Heart left ventricle (tissue), 16 donors: ENCODE measurements at regions not wholly inside any gene's neighbourhood (a gene's known extent, or its start where the extent isn't known, plus 50 kb on each side); places are given as distances from the start of the nearest gene placed in this dataset.

Experiments used
- ATAC-seq, 4 donors: fragments of 200-7000 bp; cut with Tn5 transposase; one replicate each; pipeline ENCODE4 v1.9.1; 2020 to 2022; ENCODE audit warnings: moderate library complexity in 4 of 4, mild to moderate bottlenecking in 3 of 4, moderate number of reproducible peaks in 1 of 4
- DNase-seq, 5 donors: peaks; one replicate each; pipeline ENCODE4 v3.0.0-alpha.2; 2020
- H3K27ac ChIP-seq, 12 donors: fragments of 200-600 bp; sonication (generic) in 4 of 12; one replicate each; pipeline versions ENCODE4 v1.5.0 to v1.8.0; 2016 to 2022; ENCODE audit warnings: mild to moderate bottlenecking in 2 of 12
- H3K27me3 ChIP-seq, 9 donors: fragments of 200-600 bp; sonication (generic) in 2 of 9; one replicate each; pipeline versions ENCODE4 v1.5.1 to v1.8.0; 2016 to 2022; ENCODE audit warnings: mild to moderate bottlenecking in 3 of 9
- H3K36me3 ChIP-seq, 9 donors: fragments of 200-600 bp; sonication (generic) in 2 of 9; one replicate each; pipeline versions ENCODE4 v1.5.0 to v1.8.0; 2018 to 2022; ENCODE audit warnings: mild to moderate bottlenecking in 2 of 9
- H3K4me1 ChIP-seq, 12 donors: fragments of 200-600 bp; sonication (generic) in 4 of 12; one replicate each; pipeline versions ENCODE4 v1.5.0 to v1.8.0; 2016 to 2022; ENCODE audit warnings: mild to moderate bottlenecking in 3 of 12
- H3K4me3 ChIP-seq, 12 donors: fragments of 200-600 bp; sonication (generic) in 4 of 12; one replicate each; pipeline versions ENCODE4 v1.5.0 to v1.8.0; 2017 to 2022; ENCODE audit warnings: mild to moderate bottlenecking in 9 of 12, moderate library complexity in 4 of 12
- H3K9me3 ChIP-seq, 12 donors: fragments of 200-600 bp; sonication (generic) in 4 of 12; one replicate each; pipeline versions ENCODE4 v1.5.0 to v1.8.0; 2016 to 2022; ENCODE audit warnings: mild to moderate bottlenecking in 1 of 12
- POLR2A ChIP-seq, 2 donors: fragments of 450-650 bp; IDR thresholded peaks; one replicate each; pipeline ENCODE4 v1.6.1; 2017; ENCODE audit warnings: antibody characterized with exemption in 2 of 2, mild to moderate bottlenecking in 2 of 2, moderate library complexity in 2 of 2
- WGBS, 4 donors: extraction: QIAGEN DNeasy Blood & Tissue Kit in 2 of 4; methylation state at CpG; one replicate each; pipeline versions ENCODE4 v1.1.5 to v1.1.7; 2013 to 2018; 5-methylcytosine and 5-hydroxymethylcytosine counted together
- intact Hi-C, 10 donors: fragments of 100-400 bp; cut with DNase I; formaldehyde crosslinking; loops; one replicate each; pipeline versions ENCODE4 v1.11.1 to v1.14.2; 2022
- TF ChIP-seq, protein P1 (sequence below), 12 donors: fragments of 200-600 bp; sonication (generic) in 4 of 12; IDR thresholded peaks; one replicate each; pipeline versions ENCODE4 v1.5.0 to v1.8.0; 2018 to 2022; ENCODE audit warnings: antibody characterized with exemption in 12 of 12, mild to moderate bottlenecking in 5 of 12
- donor health status: ischemic (EF 13 %, LVEDD 7.1; RV severe dilation, severe dysfunction).
- donor health status: healthy with polysubstance abuse.
- donor health status: DM: no; HTN: yes; CAD: no.
- donor health status: DM: no; HTN: no; CAD: no.
- donor health status: ischemic (EF 25% LVEDD 6.9; RV normal size, moderate dysfunction).
- donor health status: ischemic (EF 25% LVEDD 5.7; RV mildly dilated, moderate dysfunction).
- donor health status: healthy.
- donor health status: DM: yes; HTN: yes; CAD: no.
- donor health status: ischemic (EF 35%, LVEDD 5.7; RV mildly dilated, moderate dysfunction).
- donor health status: nonischemic (EF 11% LVEDD 7.7; RV severe dilation, severe dysfunction).
- donor health status: DM: yes; HTN: yes; CAD: no.
- donor health status: PGD.
- donor health status: ischemic (EF 29% LVEDD 5.4; RV normal size, mild dysfunction).
- donor health status: nonischemic (EF 23%, LVEDD 6.1; RV moderate dilation, normal function).

DNA sequence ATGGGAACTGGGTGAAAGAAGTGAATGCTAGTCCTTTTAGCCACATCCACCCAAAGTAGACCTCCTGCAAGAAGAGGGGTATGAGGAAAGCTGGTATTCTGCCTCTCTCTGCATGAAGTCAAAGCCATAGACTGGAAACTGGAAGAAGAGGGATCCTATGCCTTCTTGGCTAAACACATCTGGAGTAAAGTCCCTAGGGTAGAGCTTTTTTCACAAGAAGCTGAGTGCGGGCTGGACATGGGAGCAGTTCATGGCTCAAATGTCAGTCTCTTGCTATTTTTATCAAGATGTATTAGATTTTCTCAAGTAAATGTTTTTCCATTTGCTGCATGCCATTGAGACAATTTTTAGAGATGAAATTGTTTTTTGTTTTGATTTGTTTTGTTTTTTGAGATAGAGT, 206.5 kb upstream of the TMEM72 start:
- DNase-seq (no peak), ATAC-seq (no peak)
- H3K4me1 ChIP-seq, result no peaks in the 10 kb centered on the region
- peaks cover 0 to 43% (median 23%) of the 10 kb centered on the region in 12 donors for H3K9me3 ChIP-seq
- H3K27ac ChIP-seq, result no peak overlapping the region
- no peaks in the 10 kb centered on the region for H3K36me3 ChIP-seq
- intact Hi-C loops, result no loop called here
- H3K27me3 ChIP-seq, result no peaks in the 10 kb centered on the region
- WGBS, 4 donors, result 64 to 80% (median 78%) methylated on average over 1 of the region's 1 CpG
- no peak overlapping the region for H3K4me3 ChIP-seq
- TF ChIP-seq, protein P1, sequence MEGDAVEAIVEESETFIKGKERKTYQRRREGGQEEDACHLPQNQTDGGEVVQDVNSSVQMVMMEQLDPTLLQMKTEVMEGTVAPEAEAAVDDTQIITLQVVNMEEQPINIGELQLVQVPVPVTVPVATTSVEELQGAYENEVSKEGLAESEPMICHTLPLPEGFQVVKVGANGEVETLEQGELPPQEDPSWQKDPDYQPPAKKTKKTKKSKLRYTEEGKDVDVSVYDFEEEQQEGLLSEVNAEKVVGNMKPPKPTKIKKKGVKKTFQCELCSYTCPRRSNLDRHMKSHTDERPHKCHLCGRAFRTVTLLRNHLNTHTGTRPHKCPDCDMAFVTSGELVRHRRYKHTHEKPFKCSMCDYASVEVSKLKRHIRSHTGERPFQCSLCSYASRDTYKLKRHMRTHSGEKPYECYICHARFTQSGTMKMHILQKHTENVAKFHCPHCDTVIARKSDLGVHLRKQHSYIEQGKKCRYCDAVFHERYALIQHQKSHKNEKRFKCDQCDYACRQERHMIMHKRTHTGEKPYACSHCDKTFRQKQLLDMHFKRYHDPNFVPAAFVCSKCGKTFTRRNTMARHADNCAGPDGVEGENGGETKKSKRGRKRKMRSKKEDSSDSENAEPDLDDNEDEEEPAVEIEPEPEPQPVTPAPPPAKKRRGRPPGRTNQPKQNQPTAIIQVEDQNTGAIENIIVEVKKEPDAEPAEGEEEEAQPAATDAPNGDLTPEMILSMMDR (IDR thresholded peaks at IDR 0.05), result no peak
- TF ChIP-seq POLR2A (IDR thresholded peaks at IDR 0.05), result no peak

GRCh38 chr10:44706745-44707144, 204.4 kb upstream of the TMEM72 start:
- no peak for TF ChIP-seq POLR2A (IDR thresholded peaks at IDR 0.05)
- TF ChIP-seq, protein P1 (IDR thresholded peaks at IDR 0.05), result no peak
- no peak for ATAC-seq

GRCh38 chr10:44713307-44713706, 197.8 kb upstream of the TMEM72 start:
- TF ChIP-seq, protein P1 (IDR thresholded peaks at IDR 0.05), result no peak
- TF ChIP-seq POLR2A (IDR thresholded peaks at IDR 0.05), result no peak
- WGBS, 4 donors, result 78 to 82% (median 82%) methylated on average over 4 of the region's 4 CpGs

More at GRCh38 chr10:44706745-44707144, 204.4 kb upstream of the TMEM72 start:
- Histone ChIP-seq H3K4me3 (no peak overlapping the region), H3K4me1 (no peaks in the 10 kb centered on the region), H3K27me3 (no peaks in the 10 kb centered on the region), H3K36me3 (no peaks in the 10 kb centered on the region), H3K27ac (no peak overlapping the region), H3K9me3 (peaks cover 0 to 25% (median 13%) of the 10 kb centered on the region in 12 donors)
- no peak for DNase-seq
- intact Hi-C loops, result no loop called here

GRCh38 chr10:44714451-44714850, 196.7 kb upstream of the TMEM72 start:
- H3K4me3 ChIP-seq, result no peak overlapping the region
- WGBS, 4 donors, result 93 to 98% (median 95%) methylated on average over 4 of the region's 4 CpGs
- peaks cover 0 to 18% (median 0%) of the 10 kb centered on the region in 12 donors for H3K9me3 ChIP-seq
- H3K27me3 ChIP-seq, result no peaks in the 10 kb centered on the region
- no peaks in the 10 kb centered on the region for H3K36me3 ChIP-seq
- TF ChIP-seq, protein P1 (IDR thresholded peaks at IDR 0.05), result no peak
- TF ChIP-seq POLR2A (IDR thresholded peaks at IDR 0.05), result no peak
- no peak for DNase-seq
- H3K4me1 ChIP-seq, result no peaks in the 10 kb centered on the region
- no peak for ATAC-seq
- no peak overlapping the region for H3K27ac ChIP-seq
- intact Hi-C loops, result no loop called here

More at GRCh38 chr10:44713307-44713706, 197.8 kb upstream of the TMEM72 start:
- ATAC-seq, result no peak
- Histone ChIP-seq H3K4me3 (no peak overlapping the region), H3K4me1 (no peaks in the 10 kb centered on the region), H3K9me3 (peaks cover 0 to 7% (median 0%) of the 10 kb centered on the region in 12 donors), H3K27me3 (no peaks in the 10 kb centered on the region), H3K36me3 (no peaks in the 10 kb centered on the region), H3K27ac (no peak overlapping the region)
- intact Hi-C loops, result no loop called here
- DNase-seq, result no peak
